WI38 (cell line): ENCODE measurements at regions not wholly inside any gene's neighbourhood (a gene's known extent, or its start where the extent isn't known, plus 50 kb on each side); places are given as distances from the start of the nearest gene placed in this dataset.

Source experiments
- H3K4me3 ChIP-seq: 2 replicates; pipeline ENCODE4 v1.5.1; 2011; ENCODE audit warnings: low read depth, mild to moderate bottlenecking, control low read depth, low read length
- TF ChIP-seq, protein P1 (sequence below): IDR thresholded peaks from 2 replicates; pipeline ENCODE4 v1.5.1; 2012; ENCODE audit warnings: low read depth, mild to moderate bottlenecking, control low read depth, low read length

- H3K4me3 ChIP-seq = no peak overlapping the region
- TF ChIP-seq, protein P1, sequence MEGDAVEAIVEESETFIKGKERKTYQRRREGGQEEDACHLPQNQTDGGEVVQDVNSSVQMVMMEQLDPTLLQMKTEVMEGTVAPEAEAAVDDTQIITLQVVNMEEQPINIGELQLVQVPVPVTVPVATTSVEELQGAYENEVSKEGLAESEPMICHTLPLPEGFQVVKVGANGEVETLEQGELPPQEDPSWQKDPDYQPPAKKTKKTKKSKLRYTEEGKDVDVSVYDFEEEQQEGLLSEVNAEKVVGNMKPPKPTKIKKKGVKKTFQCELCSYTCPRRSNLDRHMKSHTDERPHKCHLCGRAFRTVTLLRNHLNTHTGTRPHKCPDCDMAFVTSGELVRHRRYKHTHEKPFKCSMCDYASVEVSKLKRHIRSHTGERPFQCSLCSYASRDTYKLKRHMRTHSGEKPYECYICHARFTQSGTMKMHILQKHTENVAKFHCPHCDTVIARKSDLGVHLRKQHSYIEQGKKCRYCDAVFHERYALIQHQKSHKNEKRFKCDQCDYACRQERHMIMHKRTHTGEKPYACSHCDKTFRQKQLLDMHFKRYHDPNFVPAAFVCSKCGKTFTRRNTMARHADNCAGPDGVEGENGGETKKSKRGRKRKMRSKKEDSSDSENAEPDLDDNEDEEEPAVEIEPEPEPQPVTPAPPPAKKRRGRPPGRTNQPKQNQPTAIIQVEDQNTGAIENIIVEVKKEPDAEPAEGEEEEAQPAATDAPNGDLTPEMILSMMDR = no peak
Observed at GRCh38 chr4:123283371-123283895, 113.2 kb upstream of the SPRY1 start.

DNA sequence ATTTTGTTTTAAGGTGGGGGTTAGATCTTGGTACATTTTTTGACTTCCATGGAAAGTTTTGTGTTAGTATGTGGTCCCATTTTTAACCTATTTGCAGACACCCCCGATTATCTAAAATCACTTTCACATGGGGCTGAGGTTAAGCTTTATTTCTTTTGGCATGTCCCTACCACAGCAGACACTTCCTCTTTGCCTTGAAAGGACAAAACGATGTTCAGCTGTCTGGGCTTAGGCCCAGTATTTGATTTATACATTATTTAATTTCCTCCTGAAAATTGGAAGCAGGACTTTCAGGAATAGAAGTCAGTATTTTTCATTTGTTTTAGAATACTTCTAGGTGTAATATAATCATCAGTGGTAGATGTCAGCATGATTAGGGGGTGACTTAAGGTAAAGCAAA is 112.4 kb upstream of the SPRY1 start:
- no peak overlapping the region for H3K4me3 ChIP-seq
- TF ChIP-seq, protein P1 = no peak

- TF ChIP-seq, protein P1 = no peak
- no peak overlapping the region for H3K4me3 ChIP-seq
Observed at GRCh38 chr4:123286903-123287466, 109.6 kb upstream of the SPRY1 start.

DNA sequence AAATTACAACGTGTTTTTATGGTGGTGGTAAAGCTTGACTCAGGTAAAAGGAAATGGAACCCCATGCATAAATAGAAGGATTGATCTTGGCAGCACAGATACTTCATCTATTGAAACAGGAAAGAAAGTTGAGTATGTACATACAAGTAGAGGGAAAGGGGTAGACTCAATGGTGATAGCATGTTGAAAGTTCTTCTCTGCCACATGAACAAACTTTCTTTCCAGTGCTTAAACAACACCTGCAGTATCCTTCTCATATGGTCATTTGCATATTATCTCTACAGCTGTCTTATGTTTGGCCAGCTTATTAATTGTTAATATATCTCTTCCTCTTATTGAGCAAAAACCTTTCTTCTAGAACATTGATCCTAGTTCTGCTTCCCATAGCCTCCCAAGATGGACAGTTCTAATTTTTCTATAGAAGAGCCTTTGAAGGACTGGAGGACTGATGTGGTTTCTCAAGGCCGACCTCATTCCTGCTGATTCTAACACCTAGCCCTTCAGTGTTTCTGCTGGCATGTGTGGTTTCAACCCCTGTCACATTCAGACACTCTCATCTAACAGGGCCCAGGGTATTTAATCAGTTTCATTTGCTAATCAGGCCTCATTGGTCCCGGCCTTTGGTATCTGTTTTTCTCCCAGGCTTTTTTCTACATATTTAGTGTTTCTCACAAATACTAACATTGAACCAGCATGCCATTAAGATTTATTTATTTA is 108.1 kb upstream of the SPRY1 start:
- TF ChIP-seq, protein P1 = no peak
- no peak overlapping the region for H3K4me3 ChIP-seq

GRCh38 chr4:123291329-123291728 is 105.3 kb upstream of the SPRY1 start:
- TF ChIP-seq, protein P1 = no peak
- no peak overlapping the region for H3K4me3 ChIP-seq

- H3K4me3 ChIP-seq = no peak overlapping the region
- TF ChIP-seq, protein P1 = no peak
Observed at GRCh38 chr4:123297836-123298235, 98.8 kb upstream of the SPRY1 start.

GRCh38 chr4:123298261-123298660 is 98.3 kb upstream of the SPRY1 start:
- no peak overlapping the region for H3K4me3 ChIP-seq
- TF ChIP-seq, protein P1 = no peak
